ENCODE measurements at regions not wholly inside any gene's neighbourhood (a gene's known extent, or its start where the extent isn't known, plus 50 kb on each side); places are given as distances from the start of the nearest gene placed in this dataset.
A peak's percentile ranks its signal among the peaks of the same experiment; 100 is the strongest.

GRCh38 chr14:97453991-97454390 lies 656.8 kb downstream of the VRK1 start:
- TF ChIP-seq, protein P1, sequence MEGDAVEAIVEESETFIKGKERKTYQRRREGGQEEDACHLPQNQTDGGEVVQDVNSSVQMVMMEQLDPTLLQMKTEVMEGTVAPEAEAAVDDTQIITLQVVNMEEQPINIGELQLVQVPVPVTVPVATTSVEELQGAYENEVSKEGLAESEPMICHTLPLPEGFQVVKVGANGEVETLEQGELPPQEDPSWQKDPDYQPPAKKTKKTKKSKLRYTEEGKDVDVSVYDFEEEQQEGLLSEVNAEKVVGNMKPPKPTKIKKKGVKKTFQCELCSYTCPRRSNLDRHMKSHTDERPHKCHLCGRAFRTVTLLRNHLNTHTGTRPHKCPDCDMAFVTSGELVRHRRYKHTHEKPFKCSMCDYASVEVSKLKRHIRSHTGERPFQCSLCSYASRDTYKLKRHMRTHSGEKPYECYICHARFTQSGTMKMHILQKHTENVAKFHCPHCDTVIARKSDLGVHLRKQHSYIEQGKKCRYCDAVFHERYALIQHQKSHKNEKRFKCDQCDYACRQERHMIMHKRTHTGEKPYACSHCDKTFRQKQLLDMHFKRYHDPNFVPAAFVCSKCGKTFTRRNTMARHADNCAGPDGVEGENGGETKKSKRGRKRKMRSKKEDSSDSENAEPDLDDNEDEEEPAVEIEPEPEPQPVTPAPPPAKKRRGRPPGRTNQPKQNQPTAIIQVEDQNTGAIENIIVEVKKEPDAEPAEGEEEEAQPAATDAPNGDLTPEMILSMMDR (conservative IDR thresholded peaks at IDR 0.05; ENCODE audit: low read depth, low read length), result no peak
- no peak overlapping the region for H3K4me3 ChIP-seq (ENCODE audit: low read depth, low read length)
- no peak for DNase-seq (ENCODE audit: low read depth)

DNA sequence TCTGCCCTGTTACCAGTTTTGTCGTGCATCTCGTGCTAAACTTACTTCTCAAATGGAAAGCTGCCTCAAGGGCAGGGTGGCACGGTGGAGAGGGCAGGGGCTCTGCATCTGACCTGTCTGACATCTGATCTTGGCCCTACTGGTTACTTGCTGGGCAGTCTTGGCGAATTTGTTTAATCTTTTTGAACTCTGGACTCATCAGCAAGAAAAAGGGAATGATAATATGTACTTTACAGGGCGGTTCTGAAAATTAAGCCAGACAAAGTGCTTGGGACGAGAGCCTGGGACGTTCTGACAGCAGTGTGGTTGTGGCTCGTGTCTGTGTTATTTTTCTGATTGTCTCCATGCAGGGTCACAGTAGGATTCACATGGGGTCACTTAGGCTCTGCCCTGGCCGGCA lies 659.3 kb downstream of the VRK1 start:
- DNase-seq (ENCODE audit: low read depth), result no peak
- TF ChIP-seq, protein P1 (conservative IDR thresholded peaks at IDR 0.05; ENCODE audit: low read depth, low read length), result no peak
- no peak overlapping the region for H3K4me3 ChIP-seq (ENCODE audit: low read depth, low read length)

GRCh38 chr14:97456958-97457357 lies 659.8 kb downstream of the VRK1 start:
- no peak overlapping the region for H3K4me3 ChIP-seq (ENCODE audit: low read depth, low read length)
- TF ChIP-seq, protein P1 (conservative IDR thresholded peaks at IDR 0.05; ENCODE audit: low read depth, low read length), result no peak
- DNase-seq (ENCODE audit: low read depth), result no peak

DNA sequence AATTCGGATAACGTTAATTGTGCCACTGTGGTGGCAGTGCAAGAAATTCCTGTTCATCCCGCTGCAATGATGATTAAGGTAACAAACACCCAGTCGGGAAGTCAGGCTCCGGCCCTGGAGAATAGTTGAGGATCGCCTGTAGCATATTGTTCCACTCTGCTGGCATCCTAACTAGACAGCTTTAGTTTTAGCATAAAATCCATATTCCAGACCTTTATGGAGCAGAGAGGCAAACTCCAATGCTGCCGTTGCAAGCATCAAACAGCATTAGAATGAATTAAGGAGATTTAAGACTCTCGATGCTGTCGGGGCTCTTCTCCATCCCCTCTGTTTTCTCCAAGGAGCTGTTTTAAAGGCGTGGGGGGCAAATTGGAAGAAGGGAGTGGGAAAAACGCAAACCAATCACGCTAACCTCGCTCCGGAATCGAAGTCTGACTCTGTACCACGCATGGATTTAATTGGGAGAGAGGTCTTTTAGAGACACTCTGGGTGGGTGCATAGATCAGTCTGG lies 660.4 kb downstream of the VRK1 start:
- TF ChIP-seq, protein P1 (conservative IDR thresholded peaks at IDR 0.05; ENCODE audit: low read depth, low read length), result no peak
- H3K4me3 ChIP-seq (ENCODE audit: low read depth, low read length), result no peak overlapping the region
- DNase-seq (ENCODE audit: low read depth), result no peak

DNA sequence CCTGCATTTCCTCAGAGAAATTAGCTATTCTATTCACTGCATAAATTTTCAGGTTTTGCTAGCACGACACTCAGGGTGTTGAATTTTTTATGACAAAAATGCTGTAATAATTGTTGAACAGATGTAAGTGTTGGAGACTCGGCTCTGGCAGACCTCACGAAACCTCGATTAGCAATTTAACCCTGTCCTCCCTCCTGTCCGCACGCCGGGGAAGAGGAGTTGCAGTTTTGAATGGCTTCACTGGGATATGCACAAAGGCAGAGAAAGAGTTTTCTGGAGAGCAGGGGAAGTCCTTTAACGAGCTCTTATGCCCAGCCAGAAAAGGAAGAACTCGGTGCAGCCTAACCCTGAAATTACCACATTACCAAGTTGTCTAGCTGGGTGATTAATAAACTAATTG lies 661.1 kb downstream of the VRK1 start:
- peak overlapping the region; percentile 36 for H3K4me3 ChIP-seq (ENCODE audit: low read depth, low read length)
- DNase-seq (ENCODE audit: low read depth), result no peak
- TF ChIP-seq, protein P1 (conservative IDR thresholded peaks at IDR 0.05; ENCODE audit: low read depth, low read length), result no peak

GRCh38 chr14:97458661-97459579 lies 661.7 kb downstream of the VRK1 start:
- TF ChIP-seq, protein P1 (conservative IDR thresholded peaks at IDR 0.05; ENCODE audit: low read depth, low read length), result no peak
- H3K4me3 ChIP-seq (ENCODE audit: low read depth, low read length), result peak overlapping the region; percentile 36
- DNase-seq (ENCODE audit: low read depth), result no peak

Measured in epithelial cell of proximal tubule (primary cell).